Esophagus squamous epithelium (tissue), 4 donors: ENCODE measurements at regions not wholly inside any gene's neighbourhood (a gene's known extent, or its start where the extent isn't known, plus 50 kb on each side); places are given as distances from the start of the nearest gene placed in this dataset.

Experiments
- POLR2A ChIP-seq, 4 donors: fragments of 450-650 bp; IDR thresholded peaks; one replicate each; pipeline ENCODE4 v1.6.1; 2017; ENCODE audit warnings: antibody characterized with exemption in 4 of 4, mild to moderate bottlenecking in 4 of 4, moderate library complexity in 3 of 4
- TF ChIP-seq, protein P1 (sequence below), 6 experiments: fragments of 450-650 bp in 4 of 6; fragments of 200-600 bp in 2 of 6; sonication (generic) in 2 of 6; IDR thresholded peaks; one replicate each; pipeline ENCODE4 v1.5.1; 2016 to 2019; ENCODE audit warnings: antibody characterized with exemption in 6 of 6, mild to moderate bottlenecking in 4 of 6, moderate library complexity in 4 of 6

DNA sequence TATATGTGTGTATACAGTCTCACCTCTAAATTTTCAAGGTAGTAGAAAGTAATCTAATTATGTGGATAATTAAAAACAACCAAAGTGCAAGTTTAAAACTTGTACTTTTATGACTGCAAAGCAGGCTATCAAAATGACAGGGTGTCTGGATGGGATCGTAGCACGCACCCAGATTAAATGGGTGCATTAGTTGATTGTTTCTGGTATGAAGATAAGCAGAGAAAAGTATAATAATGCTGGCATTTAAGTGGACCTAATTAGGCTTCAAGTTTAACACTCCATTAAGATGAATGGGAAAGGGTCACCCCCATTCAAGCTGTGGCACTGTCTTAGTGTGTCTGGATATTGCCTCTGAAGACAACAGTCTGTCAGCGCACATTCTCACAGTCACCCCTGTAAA lies 124.6 kb upstream of the ZEB2 start:
- no peak for TF ChIP-seq POLR2A (IDR thresholded peaks at IDR 0.05)
- TF ChIP-seq, protein P1, sequence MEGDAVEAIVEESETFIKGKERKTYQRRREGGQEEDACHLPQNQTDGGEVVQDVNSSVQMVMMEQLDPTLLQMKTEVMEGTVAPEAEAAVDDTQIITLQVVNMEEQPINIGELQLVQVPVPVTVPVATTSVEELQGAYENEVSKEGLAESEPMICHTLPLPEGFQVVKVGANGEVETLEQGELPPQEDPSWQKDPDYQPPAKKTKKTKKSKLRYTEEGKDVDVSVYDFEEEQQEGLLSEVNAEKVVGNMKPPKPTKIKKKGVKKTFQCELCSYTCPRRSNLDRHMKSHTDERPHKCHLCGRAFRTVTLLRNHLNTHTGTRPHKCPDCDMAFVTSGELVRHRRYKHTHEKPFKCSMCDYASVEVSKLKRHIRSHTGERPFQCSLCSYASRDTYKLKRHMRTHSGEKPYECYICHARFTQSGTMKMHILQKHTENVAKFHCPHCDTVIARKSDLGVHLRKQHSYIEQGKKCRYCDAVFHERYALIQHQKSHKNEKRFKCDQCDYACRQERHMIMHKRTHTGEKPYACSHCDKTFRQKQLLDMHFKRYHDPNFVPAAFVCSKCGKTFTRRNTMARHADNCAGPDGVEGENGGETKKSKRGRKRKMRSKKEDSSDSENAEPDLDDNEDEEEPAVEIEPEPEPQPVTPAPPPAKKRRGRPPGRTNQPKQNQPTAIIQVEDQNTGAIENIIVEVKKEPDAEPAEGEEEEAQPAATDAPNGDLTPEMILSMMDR (IDR thresholded peaks at IDR 0.05): no peak
